ENCODE measurements at regions not wholly inside any gene's neighbourhood (a gene's known extent, or its start where the extent isn't known, plus 50 kb on each side); places are given as distances from the start of the nearest gene placed in this dataset.
"Not testable (repeated sequence)": the region's sequence is repeated elsewhere in the genome, so short reads cannot be mapped to it uniquely, and the experiment has no call there.

DNA sequence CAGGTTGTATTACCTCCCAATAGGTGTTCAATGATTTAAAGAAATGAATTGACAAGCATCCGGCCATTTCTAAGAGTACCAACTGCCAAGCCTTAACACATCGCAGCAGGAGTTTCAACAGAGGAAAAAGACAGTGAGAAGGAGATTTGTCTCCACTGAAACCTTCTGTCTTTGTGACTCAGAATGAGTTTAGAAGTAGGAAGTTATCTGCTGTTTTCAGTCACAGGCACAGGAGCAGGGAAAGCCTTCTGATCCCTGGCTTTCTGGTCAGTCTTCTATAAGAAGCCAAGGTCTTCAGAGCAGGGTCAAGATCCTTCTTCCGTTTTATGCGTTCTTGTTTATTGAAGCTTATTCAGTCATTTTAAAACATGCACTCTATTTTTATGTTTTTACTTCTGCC, 390.7 kb upstream of the PCSK5 start:
- DNase-seq (no peak), ATAC-seq (no peak)
- no peaks in the 10 kb centered on the region for H3K36me3 ChIP-seq (ENCODE audit: control insufficient read depth, insufficient read depth, low read length)
- H3K4me3 Mint-ChIP-seq = no peak overlapping the region
- no peaks in the 10 kb centered on the region for H3K27me3 Mint-ChIP-seq (ENCODE audit: low read depth in 2 of 2)
- TF ChIP-seq, protein P1, sequence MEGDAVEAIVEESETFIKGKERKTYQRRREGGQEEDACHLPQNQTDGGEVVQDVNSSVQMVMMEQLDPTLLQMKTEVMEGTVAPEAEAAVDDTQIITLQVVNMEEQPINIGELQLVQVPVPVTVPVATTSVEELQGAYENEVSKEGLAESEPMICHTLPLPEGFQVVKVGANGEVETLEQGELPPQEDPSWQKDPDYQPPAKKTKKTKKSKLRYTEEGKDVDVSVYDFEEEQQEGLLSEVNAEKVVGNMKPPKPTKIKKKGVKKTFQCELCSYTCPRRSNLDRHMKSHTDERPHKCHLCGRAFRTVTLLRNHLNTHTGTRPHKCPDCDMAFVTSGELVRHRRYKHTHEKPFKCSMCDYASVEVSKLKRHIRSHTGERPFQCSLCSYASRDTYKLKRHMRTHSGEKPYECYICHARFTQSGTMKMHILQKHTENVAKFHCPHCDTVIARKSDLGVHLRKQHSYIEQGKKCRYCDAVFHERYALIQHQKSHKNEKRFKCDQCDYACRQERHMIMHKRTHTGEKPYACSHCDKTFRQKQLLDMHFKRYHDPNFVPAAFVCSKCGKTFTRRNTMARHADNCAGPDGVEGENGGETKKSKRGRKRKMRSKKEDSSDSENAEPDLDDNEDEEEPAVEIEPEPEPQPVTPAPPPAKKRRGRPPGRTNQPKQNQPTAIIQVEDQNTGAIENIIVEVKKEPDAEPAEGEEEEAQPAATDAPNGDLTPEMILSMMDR (IDR thresholded peaks at IDR 0.05) = no peak
- H3K9me3 ChIP-seq (ENCODE audit: control insufficient read depth, insufficient read depth, low read length) = no peaks in the 10 kb centered on the region
- H3K9me3 Mint-ChIP-seq = no peaks in the 10 kb centered on the region
- no peaks in the 10 kb centered on the region for H3K27me3 ChIP-seq (ENCODE audit: control insufficient read depth, insufficient read depth, low read length)
- H3K4me1 Mint-ChIP-seq = no peaks in the 10 kb centered on the region
- H3K27ac ChIP-seq (ENCODE audit: low read length) = no peak overlapping the region
- H3K27ac Mint-ChIP-seq = no peak overlapping the region
- H3K36me3 Mint-ChIP-seq = no peaks in the 10 kb centered on the region
- H3K4me1 ChIP-seq (ENCODE audit: control insufficient read depth, insufficient read depth, low read length) = no peaks in the 10 kb centered on the region
- 96% methylated on average over 4 of the region's 4 CpGs for WGBS (ENCODE audit: insufficient coverage)
- intact Hi-C loops (cut with micrococcal nuclease) = no loop called here
- H3K4me3 ChIP-seq (ENCODE audit: low read length) = no peak overlapping the region

DNA sequence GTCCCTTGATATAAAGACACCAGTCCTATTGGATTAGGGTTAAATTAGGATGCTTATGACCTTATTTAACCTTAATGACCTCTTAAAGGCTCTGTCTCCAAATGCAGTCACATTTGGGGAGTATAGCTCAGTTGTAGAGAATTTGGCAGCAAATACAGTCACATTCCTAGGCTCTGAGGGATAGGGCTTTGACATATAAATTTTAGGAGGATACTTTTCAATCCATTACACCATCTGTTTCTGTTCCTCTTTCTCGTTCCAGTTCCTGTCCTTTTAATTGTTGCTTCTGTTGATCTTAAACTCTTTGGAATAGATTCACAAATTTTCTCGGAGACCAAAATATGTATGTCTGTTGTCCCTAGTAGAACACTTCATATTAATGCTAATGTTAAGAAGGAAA, 390.0 kb upstream of the PCSK5 start:
- Histone ChIP-seq H3K36me3 (ENCODE audit: control insufficient read depth, insufficient read depth, low read length) (no peaks in the 10 kb centered on the region), H3K4me1 (ENCODE audit: control insufficient read depth, insufficient read depth, low read length) (no peaks in the 10 kb centered on the region), H3K9me3 (ENCODE audit: control insufficient read depth, insufficient read depth, low read length) (no peaks in the 10 kb centered on the region), H3K27me3 (ENCODE audit: control insufficient read depth, insufficient read depth, low read length) (no peaks in the 10 kb centered on the region), H3K4me3 (ENCODE audit: low read length) (no peak overlapping the region), H3K27ac (ENCODE audit: low read length) (no peak overlapping the region)
- Mint-ChIP-seq H3K9me3 (no peaks in the 10 kb centered on the region), H3K4me3 (no peak overlapping the region), H3K4me1 (no peaks in the 10 kb centered on the region), H3K27ac (no peak overlapping the region), H3K27me3 (ENCODE audit: low read depth in 2 of 2) (no peaks in the 10 kb centered on the region), H3K36me3 (no peaks in the 10 kb centered on the region)
- no peak for ATAC-seq
- WGBS (ENCODE audit: insufficient coverage) = 40% methylated on average over 1 of the region's 2 CpGs
- intact Hi-C loops (cut with micrococcal nuclease) = no loop called here
- no peak for DNase-seq
- TF ChIP-seq, protein P1 (IDR thresholded peaks at IDR 0.05) = no peak

DNA sequence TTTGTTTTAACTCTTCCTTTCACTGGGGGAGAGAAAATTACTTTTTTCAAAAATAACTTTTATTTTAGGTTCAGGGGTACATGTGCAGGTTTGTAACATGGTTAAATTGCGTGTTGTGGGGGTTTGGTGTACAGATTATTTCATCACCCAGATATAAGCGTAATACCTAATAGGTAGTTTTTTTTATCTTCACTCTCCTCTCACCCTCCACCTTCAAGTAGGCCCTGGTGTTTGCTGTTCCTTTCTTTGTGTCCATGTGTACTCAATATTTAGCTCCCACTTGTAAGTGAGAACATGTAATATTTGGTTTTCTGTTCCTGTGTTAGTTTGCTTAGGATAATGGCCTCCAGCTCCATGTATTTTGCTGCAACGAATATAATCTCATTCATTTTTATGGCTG, 389.5 kb upstream of the PCSK5 start:
- H3K36me3 ChIP-seq (ENCODE audit: control insufficient read depth, insufficient read depth, low read length); H3K27me3 Mint-ChIP-seq (ENCODE audit: low read depth in 2 of 2); H3K27me3 ChIP-seq (ENCODE audit: control insufficient read depth, insufficient read depth, low read length); H3K4me3 Mint-ChIP-seq; H3K4me3 ChIP-seq (ENCODE audit: low read length); DNase-seq; H3K9me3 Mint-ChIP-seq; intact Hi-C loops (cut with micrococcal nuclease); H3K27ac Mint-ChIP-seq; H3K27ac ChIP-seq (ENCODE audit: low read length); H3K4me1 Mint-ChIP-seq; ATAC-seq; H3K9me3 ChIP-seq (ENCODE audit: control insufficient read depth, insufficient read depth, low read length); H3K36me3 Mint-ChIP-seq; H3K4me1 ChIP-seq (ENCODE audit: control insufficient read depth, insufficient read depth, low read length): not testable (repeated sequence)
- 75% methylated on average over 1 of the region's 3 CpGs for WGBS (ENCODE audit: insufficient coverage)

DNA sequence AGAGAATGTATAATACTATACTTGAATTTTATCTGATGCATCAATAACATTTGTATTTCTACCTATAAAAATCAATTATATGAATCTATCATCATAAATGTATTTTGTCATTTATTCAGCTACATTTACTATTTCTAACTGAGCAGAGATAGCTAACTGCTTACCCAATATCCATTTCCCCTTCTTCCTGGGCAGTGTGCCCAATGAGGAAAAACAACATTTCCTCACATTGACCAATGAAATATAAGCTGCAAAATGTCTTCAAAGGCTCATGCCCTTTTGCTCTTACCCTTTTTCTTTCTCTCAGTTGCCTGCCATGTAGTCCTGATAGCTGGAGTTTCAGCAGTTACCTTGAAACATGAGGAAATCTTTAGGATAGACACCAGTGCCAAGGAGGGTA, 385.8 kb upstream of the PCSK5 start:
- Mint-ChIP-seq H3K9me3 (peaks cover 0 to 3% of the 10 kb centered on the region in 2 donors), H3K27me3 (ENCODE audit: low read depth in 2 of 2) (no peaks in the 10 kb centered on the region), H3K27ac (no peak overlapping the region), H3K4me1 (no peaks in the 10 kb centered on the region), H3K4me3 (no peak overlapping the region), H3K36me3 (no peaks in the 10 kb centered on the region)
- intact Hi-C loops (cut with micrococcal nuclease) = no loop called here
- DNase-seq (no peak), ATAC-seq (no peak)
- no peaks in the 10 kb centered on the region for H3K36me3 ChIP-seq (ENCODE audit: control insufficient read depth, insufficient read depth, low read length)
- TF ChIP-seq, protein P1 (IDR thresholded peaks at IDR 0.05) = no peak
- H3K9me3 ChIP-seq (ENCODE audit: control insufficient read depth, insufficient read depth, low read length) = no peaks in the 10 kb centered on the region
- H3K4me3 ChIP-seq (ENCODE audit: low read length) = no peak overlapping the region
- H3K4me1 ChIP-seq (ENCODE audit: control insufficient read depth, insufficient read depth, low read length) = no peaks in the 10 kb centered on the region
- no peaks in the 10 kb centered on the region for H3K27me3 ChIP-seq (ENCODE audit: control insufficient read depth, insufficient read depth, low read length)
- no peak overlapping the region for H3K27ac ChIP-seq (ENCODE audit: low read length)

Measured in natural killer cell (primary cell).